ENCODE measurements at regions not wholly inside any gene's neighbourhood (a gene's known extent, or its start where the extent isn't known, plus 50 kb on each side); places are given as distances from the start of the nearest gene placed in this dataset.

- no peak for DNase-seq
Observed at GRCh38 chr22:27533105-27533745, 268.3 kb downstream of the MN1 start.

DNA sequence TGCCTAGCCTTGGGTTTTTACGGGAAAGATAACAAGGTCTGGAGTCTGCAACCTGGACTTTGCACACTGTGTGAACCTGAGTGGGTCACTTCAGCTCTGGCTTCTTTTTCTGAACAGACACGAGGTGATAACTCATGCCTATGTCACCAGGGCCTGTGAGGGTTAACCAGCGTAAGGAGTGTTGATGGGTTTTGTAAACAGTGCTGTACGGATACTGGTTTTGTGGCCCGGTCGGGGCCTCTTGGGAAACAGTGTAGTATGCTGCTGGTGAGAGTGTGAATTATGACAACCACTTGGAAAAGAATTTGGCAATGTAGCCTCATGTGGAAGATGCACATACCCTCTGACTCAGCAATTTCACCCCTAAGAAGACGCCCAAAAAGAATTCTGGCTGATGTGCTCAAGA is 266.8 kb downstream of the MN1 start:
- DNase-seq: no peak

DNA sequence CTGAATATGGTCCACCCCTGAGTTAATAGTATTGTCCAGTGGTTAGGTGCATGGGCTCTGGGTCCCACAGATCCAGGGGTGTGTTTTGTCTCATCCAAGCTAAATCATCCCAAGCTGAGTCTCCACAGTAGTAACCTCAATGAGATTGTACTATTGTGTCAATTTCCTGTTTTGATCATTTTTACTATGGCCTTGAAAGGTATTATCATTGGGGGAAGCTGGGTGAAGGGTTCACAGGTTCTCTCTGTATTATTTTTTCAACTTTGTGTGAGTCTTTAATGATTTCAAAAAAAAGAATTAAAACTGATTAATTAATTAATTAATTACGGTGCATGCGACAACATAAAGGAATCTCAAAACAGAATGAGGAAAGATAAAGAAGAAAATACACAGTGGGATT is 266.1 kb downstream of the MN1 start:
- DNase-seq: no peak

GRCh38 chr22:27537501-27537900 is 264.1 kb downstream of the MN1 start:
- DNase-seq: no peak

DNA sequence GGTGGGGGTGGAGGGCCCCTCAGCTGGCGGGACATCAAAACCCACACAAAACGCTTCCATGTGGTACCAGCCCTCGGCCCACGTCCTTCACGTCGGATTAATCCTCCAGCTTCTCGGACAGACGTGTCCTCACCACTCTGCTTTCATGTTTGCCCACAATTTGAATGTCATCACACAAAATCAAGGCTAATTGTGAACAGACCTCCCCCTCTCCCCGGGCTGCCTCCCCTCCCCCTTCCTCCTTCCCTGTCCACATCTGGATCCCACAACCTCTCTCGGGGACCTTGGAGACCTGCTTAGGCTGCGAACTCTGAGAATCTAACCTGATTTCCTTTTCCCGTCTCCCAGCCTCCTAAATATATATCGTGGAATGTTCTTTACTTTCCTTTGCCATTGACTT is 262.9 kb downstream of the MN1 start:
- DNase-seq: no peak

DNA sequence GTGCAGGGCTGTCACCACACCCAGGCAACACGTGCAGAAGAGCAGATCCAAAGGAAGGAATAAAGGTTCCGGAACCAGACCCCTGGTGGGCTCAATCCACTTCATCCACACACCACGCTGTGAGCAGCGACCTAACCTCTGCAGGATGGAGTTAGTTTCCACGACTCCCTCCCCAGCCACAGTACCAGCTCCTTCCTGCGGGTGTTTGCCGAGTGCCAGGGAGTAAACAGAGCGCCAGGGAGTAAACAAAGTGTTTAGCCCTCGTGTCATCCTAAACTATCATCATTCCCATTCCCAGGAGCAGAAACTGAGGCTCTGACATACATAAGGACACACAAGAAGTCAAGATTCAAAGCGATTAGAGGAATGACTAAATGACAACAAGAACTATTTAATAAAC is 261.3 kb downstream of the MN1 start:
- no peak for DNase-seq

- no peak for DNase-seq
Observed at GRCh38 chr22:27540656-27541396, 260.7 kb downstream of the MN1 start.

DNA sequence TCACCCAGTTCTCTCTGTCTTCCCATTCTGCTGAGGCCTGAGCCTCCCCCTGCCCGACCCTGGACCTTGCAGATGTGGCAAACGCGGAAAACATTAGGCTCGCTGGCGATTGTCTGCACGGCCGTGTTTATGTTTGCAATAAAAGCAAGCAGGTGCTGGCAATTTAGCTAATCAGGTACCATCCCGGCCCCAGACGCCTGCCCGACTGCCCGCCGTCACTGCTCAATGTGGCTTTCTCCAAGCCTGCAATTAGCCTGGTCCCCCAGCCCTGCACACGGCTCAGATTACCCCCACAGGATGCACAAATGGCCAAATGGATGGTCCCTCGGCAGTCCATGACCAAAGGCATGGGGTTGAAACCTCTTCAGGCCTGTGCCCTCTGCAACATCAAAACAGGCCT is 259.7 kb downstream of the MN1 start:
- no peak for DNase-seq

DNA sequence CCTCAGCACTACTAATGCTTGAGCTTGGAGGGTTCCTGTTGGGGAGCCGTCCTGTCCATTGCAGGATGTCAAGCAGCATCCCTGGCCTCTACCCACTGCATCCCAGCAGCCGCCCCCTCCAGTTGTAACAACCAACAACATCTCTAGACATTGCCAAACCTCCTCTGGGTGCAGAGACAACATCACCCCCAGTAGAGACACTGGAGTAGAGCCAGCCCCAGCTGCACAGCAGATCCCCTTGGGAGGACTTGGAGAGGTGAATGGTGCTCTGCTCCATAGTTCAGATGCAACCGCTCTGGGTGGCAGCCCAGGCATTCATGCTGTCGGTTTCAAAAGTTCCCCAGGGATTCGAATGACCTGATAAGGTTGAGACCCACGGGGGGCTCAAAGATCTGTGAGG is 259.0 kb downstream of the MN1 start:
- DNase-seq: no peak

- DNase-seq: no peak
Observed at GRCh38 chr22:27543460-27543859, 258.1 kb downstream of the MN1 start.

DNA sequence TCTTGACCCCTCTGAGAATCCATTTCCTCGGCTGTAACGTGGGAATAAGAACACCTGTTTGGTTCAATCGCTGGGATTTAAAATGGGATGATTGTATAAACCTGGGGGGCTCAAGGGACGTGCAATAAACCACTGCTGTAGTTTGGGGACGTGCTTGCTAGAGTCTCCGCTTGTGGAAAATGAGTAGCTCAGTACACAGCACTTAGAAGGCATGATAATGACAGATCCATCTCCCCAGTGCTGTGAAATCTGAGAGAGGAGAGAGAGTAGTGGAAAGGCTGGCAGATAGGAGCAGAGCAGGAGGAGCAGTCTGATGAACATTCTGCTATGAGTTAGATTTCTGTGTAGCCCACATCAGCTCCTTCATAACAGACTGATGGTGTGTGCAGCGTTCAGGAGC is 256.5 kb downstream of the MN1 start:
- DNase-seq: no peak

- DNase-seq: no peak
Observed at GRCh38 chr22:27546157-27546935, 255.2 kb downstream of the MN1 start.

- no peak for DNase-seq
Observed at GRCh38 chr22:27551402-27551801, 250.2 kb downstream of the MN1 start.

GRCh38 chr22:27552176-27552575 is 249.4 kb downstream of the MN1 start:
- no peak for DNase-seq

DNA sequence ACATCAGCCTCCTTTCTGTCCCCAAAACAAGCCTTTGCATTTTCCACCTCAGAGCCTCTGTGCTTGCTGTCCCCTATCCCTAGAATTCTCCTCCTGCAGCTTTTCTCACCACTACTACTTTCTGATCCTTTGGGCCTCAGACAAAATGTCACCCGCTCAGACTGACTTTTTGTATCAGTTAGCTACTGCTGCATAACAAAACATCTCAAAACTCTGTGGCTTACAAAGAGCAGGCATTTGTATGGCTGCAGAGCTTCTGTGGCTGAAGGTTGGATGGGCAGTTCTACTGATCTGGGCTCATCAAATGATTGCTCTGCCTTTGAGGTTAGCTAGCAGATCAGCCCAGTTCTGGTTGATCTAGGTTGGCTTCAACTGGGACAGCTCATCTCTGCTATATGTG is 248.7 kb downstream of the MN1 start:
- DNase-seq: no peak

DNA sequence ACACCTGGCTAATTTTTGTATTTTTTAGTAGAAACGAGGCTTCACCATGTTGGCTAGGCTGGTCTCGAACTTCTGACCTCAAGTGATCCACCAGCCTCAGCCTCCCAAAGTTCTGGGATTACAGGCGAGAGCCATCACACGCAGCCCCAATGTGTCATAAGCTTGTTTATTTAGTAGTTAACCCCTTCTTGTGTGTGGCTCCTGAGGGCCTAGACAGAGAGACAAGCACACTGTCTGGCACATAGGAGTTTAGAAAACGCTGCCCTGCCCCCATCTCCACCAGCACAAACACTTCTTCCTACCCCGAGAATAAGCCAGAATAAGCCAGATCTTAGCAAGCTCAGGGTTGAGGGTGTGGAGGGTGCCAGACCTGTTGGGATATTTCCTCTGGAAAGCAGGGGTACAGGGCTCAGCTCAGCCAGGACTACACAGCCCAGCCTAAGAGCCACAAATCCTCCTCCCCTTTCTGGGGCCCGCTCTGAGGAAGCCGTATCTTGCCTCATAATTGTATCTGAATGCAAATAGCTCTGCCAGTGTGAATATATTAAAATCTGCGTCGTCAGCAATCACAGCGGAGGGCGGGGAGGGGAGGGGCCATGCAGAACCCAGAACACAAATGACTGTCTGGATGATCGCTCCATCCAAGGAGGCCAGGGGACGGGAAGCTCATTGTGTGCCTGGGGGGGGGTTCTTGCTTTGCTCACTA is 247.3 kb downstream of the MN1 start:
- no peak for DNase-seq

- no peak for DNase-seq
Observed at GRCh38 chr22:27554841-27555456, 246.6 kb downstream of the MN1 start.

DNA sequence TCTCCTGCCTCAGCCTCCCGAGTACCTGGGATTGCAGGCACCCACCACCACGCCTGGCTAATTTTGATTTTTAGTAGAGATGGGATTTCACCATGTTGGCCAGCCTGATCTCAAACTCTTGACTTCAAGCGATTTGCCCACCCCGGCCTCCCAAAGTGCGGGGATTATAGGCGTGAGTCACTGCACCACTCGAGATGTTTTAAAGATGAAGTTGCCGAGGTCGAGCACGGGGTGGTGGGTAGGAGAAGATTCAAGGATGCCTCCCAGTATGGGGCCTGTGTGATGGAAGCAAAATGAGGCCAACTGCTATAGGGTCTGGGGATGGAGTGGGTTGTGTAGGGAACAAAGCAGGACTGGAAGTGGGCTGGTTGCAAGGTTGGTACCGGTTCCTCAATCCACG is 245.2 kb downstream of the MN1 start:
- no peak for DNase-seq

DNA sequence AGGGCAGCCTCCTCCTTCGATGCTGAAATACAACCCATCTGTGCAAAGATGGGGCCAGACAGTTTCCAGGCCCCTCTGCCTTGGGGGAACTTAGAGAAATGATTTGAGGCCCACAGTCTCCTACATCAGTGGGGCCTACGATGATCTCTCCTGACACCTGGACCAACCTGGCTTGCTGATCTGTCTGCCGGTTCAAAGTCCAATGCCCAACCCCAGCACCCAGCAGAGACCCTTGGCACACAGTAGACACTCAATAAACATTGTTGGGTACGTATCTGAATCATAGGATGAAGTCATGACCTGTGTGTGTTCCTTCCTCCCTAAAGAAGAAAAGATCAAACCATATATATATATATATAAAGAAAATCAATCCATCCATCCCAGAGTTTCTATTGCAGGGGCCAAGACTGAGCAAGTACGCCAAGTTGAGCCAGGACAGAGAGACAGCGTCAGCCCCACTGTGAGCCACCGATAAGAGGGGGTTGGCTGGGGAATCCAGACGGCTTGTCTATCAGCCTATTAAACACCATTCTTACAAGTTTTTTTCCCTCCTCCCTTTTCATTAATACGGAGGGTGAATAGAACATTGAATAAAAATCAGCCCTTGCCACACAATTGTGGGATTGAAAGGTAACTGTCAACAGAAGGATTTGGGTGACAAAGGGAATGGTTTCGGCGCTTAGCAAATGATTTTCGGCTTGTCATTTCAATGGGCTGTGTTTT is 244.1 kb downstream of the MN1 start:
- DNase-seq: no peak

- DNase-seq: no peak
Observed at GRCh38 chr22:27558658-27559371, 242.7 kb downstream of the MN1 start.

DNA sequence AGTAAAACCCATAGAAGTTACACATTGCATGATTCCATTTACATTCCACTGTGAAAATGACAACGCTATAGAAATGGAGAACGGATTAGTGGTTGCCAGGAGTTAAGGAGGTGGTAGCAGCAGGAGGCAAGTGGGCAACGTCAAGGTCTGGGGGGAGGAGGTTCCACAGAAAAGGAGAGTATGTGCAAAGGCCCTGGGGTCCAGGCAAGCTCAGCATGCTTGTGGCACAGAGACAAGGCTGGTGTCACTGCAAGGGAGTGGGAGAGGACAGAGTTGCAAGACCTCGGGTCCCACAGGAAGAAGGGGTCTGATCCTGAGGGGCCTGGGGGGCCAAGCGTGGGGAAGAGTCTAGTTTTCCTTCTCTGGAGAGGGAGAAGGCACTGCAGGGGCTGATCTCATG is 240.8 kb downstream of the MN1 start:
- no peak for DNase-seq

Data from NCI-H2081 treated with DMSO at 0.1 percent for 48 hours (cell line).